ENCODE measurements at regions not wholly inside any gene's neighbourhood (a gene's known extent, or its start where the extent isn't known, plus 50 kb on each side); places are given as distances from the start of the nearest gene placed in this dataset.

DNA sequence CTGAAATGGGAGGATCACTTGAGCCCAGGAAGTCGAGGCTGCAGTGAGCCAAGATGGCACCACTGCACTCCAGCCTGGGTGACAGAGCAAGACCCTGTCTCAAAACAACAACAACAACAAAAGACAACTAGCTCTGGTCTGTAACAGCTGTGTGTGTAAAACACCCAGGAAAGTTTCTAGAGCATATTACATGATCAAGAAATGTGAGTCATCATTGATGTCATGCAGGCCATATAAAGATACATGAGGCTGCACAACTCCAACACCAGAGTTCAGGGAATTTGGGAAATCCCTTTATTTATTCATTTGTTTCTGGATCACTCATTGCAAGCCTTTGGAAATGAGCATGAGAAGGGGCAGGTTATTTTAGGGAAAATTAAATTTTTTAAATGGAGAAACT, 50.3 kb upstream of the CTPS1 start:
- Histone ChIP-seq H3K27me3 (replicated peaks in 2 of 5; ENCODE audit: control insufficient read depth in 4 of 5, insufficient read depth in 5 of 5, low read length in 4 of 5) (no peaks in the 10 kb centered on the region), H3K27ac (ENCODE audit: insufficient read depth in 1 of 2, low read depth in 1 of 2, low read length in 2 of 2, poor library complexity in 1 of 2, severe bottlenecking in 2 of 2) (no peak overlapping the region), H3K4me1 (ENCODE audit: control extremely low read depth in 1 of 4, control insufficient read depth in 4 of 4, insufficient read depth in 4 of 4, low read length in 3 of 4) (peaks cover 0 to 3% (median 0%) of the 10 kb centered on the region in 4 experiments), H3K4me3 (ENCODE audit: control insufficient read depth in 1 of 7, extremely low read depth in 1 of 7, insufficient read depth in 4 of 7, low read depth in 2 of 7, low read length in 6 of 7) (no peak overlapping the region), H3K9me3 (ENCODE audit: control extremely low read depth in 1 of 5, control insufficient read depth in 4 of 5, insufficient read depth in 2 of 5, low read depth in 1 of 5, low read length in 4 of 5) (peaks cover 0 to 3% (median 0%) of the 10 kb centered on the region in 5 experiments), H3K36me3 (ENCODE audit: control insufficient read depth in 4 of 4, insufficient read depth in 4 of 4, low read length in 3 of 4) (no peaks in the 10 kb centered on the region)
- DNase-seq = no peak
- POLR2A ChIA-PET = no interaction called here
- WGBS (ENCODE audit: insufficient coverage) = 100% methylated on average over 1 of the region's 1 CpG
- CTCF ChIA-PET = interaction anchor here (0.9 to 1.6 kb wide), 3 partner anchors 10 to 24 kb away, joined by 3 to 5 read pairs (median 3); no protein-coding TSS in a partner anchor
